ENCODE measurements at regions not wholly inside any gene's neighbourhood (a gene's known extent, or its start where the extent isn't known, plus 50 kb on each side); places are given as distances from the start of the nearest gene placed in this dataset.

- DNase-seq: no peak
These were observed 299.3 kb upstream of the SALL1 start for GRCh38 chr16:51450376-51450775.

DNA sequence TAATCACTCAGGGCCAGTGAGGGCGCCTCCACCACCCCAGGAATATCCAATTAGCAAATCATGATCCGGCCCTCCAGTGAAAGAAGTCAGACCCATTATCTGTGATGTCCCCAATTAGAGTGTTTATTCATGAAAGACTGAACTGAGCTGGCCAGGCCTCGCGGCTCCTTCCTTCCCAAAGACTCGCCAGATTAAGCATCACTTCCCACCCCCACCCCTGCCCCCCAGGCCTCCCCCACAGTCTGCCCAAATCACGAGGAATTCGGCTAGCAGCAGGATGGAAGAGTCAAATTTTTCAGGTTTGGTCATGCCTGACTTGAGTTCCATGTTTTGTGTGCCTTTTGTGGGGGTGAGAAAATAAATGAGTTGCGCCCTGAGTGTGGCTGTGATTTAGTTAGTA, 298.4 kb upstream of the SALL1 start:
- DNase-seq: no peak

- DNase-seq: no peak
These were observed 294.2 kb upstream of the SALL1 start for GRCh38 chr16:51445250-51445649.

- DNase-seq: no peak
These were observed 292.9 kb upstream of the SALL1 start for GRCh38 chr16:51443934-51444333.

- DNase-seq: no peak
These were observed 291.2 kb upstream of the SALL1 start for GRCh38 chr16:51442141-51442870.

- DNase-seq: no peak
These were observed 289.2 kb upstream of the SALL1 start for GRCh38 chr16:51440131-51440889.

GRCh38 chr16:51439271-51439670, 288.2 kb upstream of the SALL1 start:
- no peak for DNase-seq

DNA sequence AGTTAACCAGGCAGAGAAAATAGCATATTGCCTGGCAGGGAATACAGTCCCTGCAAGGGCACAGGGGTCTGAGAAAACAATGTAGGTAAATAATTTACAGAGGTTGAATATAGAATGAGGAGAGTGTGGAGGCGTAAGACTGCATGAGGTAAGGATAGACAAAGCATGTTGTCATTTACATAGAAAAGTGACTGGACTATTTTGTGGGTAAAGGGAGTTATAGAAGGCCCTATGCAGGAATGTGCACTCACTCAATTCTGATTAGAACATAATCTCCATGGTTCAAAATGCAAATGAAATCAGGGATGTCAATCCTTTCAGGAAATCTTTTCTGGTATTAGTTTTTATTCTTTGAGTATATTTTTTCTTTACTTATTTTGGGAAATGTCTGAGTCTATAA, 285.7 kb upstream of the SALL1 start:
- no peak for DNase-seq

DNA sequence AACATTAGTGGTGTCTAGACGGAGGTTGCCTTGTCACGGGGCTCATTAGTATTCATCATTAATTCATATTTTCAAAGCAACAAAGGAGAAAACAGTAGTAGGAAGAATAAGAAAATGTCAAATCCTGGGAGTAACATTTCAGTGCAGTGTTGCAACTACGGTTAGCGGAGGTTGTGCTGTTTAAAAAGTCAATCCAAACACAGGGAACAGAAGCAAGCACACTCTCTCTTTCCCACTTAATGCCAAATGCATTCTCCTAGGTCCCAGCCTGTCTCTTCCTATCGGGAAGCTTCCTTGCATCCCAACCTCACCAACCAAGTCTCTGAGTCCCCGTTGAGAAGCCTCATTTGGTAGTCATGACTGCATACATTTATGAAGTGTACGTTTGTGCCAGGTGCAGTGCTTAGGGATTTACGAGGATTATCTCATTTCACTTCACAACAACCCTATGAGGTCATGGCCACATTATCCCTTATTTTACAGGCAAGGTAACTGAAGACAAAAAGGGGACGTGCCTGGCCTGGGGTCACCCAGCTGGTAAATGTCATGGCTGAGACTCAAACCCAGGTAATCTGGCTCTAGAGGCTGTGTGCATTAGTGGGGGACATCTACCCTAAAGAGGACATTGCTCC, 283.6 kb upstream of the SALL1 start:
- DNase-seq: no peak

- DNase-seq: no peak
These were observed 282.5 kb upstream of the SALL1 start for GRCh38 chr16:51433599-51433998.

DNA sequence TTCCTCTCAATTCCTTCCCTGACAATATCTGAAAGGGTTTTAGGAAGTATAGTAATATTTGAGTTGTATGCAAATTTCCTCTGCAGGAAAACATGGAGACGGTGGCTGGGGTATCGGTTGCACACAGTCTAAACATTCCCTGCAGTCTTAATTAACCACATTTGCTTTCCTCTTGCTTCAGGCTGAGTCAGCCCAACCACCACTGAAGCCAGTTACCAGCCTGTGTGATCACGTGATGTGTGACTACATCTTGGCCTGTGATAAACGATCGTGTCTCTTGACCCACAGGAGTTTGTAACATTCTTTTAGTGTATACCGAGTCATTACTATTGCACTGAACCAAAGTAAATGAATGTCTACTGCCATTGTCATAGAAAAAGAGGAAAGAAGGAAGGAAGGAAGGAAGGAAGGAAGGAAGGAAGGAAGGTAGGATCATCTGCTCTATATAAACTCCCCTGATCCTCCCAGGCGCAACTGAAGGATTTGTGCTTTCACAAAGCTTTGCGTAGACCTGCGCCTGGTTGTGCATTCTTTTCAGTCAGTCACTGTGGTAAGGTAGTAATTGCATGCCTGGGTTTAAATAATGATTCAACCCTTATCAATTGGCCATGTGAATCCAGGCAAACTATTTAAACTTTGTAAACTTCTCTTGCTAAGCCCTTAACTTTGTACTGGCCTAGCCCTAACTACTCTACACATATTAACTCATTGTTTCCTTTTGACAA, 280.6 kb upstream of the SALL1 start:
- no peak for DNase-seq

- DNase-seq: no peak
These were observed 279.8 kb upstream of the SALL1 start for GRCh38 chr16:51430716-51431369.

- DNase-seq: no peak
These were observed 278.0 kb upstream of the SALL1 start for GRCh38 chr16:51429041-51429440.

GRCh38 chr16:51427085-51427484, 276.0 kb upstream of the SALL1 start:
- DNase-seq: no peak

GRCh38 chr16:51426276-51426675, 275.2 kb upstream of the SALL1 start:
- DNase-seq: no peak

DNA sequence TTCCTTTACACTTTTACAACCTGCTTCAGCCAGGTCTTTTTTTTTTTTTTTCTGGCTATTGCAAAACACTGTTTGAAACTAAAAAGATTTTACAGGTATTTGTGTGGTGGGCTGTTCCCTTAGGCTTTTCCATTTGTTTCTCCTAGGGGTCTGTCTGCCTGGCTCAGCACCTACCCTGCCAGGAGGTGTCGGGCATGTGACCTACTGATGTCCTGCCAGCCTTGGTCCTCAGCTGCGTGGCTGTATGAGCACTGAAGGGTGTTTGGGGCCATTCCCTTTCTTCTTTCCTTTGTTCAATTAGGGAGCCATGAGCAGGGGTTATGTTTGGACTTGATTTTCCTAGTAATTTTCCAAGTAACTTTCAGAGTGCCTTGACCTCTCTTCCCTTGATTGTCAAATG, 269.2 kb upstream of the SALL1 start:
- no peak for DNase-seq

- DNase-seq: no peak
These were observed 268.7 kb upstream of the SALL1 start for GRCh38 chr16:51419768-51420167.

GRCh38 chr16:51418258-51418657, 267.2 kb upstream of the SALL1 start:
- DNase-seq: no peak

DNA sequence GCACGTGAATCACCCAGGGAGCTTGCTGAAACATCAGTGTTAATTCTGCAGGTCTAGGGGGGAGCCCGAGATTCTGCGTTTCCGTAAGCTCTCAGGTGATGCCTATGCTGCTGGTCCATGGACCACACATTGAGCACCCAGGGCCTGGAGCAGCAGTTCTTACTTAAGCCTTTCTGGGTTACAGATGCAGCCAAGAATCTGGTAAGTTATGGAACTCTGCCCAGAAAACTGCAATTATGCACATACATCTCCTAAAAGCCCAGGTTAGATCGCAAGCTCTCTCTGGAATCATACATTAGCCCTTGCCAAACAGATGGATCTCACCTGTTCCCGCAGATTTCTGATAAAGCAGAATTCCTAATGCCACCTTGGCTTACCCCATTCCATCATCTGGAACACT, 265.9 kb upstream of the SALL1 start:
- DNase-seq: no peak

- DNase-seq: no peak
These were observed 259.1 kb upstream of the SALL1 start for GRCh38 chr16:51410125-51410524.

- no peak for DNase-seq
These were observed 258.1 kb upstream of the SALL1 start for GRCh38 chr16:51409001-51409675.

GRCh38 chr16:51408357-51408756, 257.3 kb upstream of the SALL1 start:
- no peak for DNase-seq
